HCT116 (cell line): ENCODE measurements at regions not wholly inside any gene's neighbourhood (a gene's known extent, or its start where the extent isn't known, plus 50 kb on each side); places are given as distances from the start of the nearest gene placed in this dataset.

Source experiments
- ATAC-seq: fragments of 200-7000 bp; cut with Tn5 transposase; 2 replicates; pipeline ENCODE4 v1.9.1; 2020; ENCODE audit warnings: mild to moderate bottlenecking, moderate library complexity
- BruUV-seq: library from RNA; stranded (reverse); fragments of 400-500 nt; replicated peaks from 2 replicates; lab custom pipeline; 2021; lab: Mats Ljungman, UMichigan
- CTCF ChIA-PET: fragments of 300-600 bp; sonication (Branson Sonifier 250); formaldehyde crosslinking; loops from one replicate; lab custom pipeline; 2021; ENCODE audit warnings: antibody characterized with exemption; lab: Charles Lee
- POLR2A ChIA-PET: fragments of 300-600, 350-600 bp; sonication (Branson Sonifier 250); formaldehyde crosslinking; loops from one replicate; lab custom pipeline; 2021; ENCODE audit warnings: antibody characterized with exemption; lab: Charles Lee
- RAD21 ChIA-PET, 2 experiments: fragments of 300-600 bp; sonication (Branson Sonifier 250); formaldehyde crosslinking; loops; one replicate each; lab custom pipeline; 2023; ENCODE audit warnings: low total read pairs in 2 of 2; ENCODE audit not compliant: uncharacterized antibody in 2 of 2, unreplicated experiment in 2 of 2, low non-redundant PET in 1 of 2; lab: Charles Lee
- DNase-seq: peaks from one replicate; pipeline ENCODE4 v3.0.0-alpha.2; 2010; ENCODE audit warnings: low read depth, low spot score
- H2AFZ ChIP-seq: fragments of 200-600 bp; shearing (Covaris generic), sonication (generic); 2 replicates; pipeline ENCODE4 v1.6.1; 2017; ENCODE audit warnings: low read depth, mixed run types, mixed read lengths, antibody characterized with exemption, low read length; ENCODE audit not compliant: poor library complexity, severe bottlenecking
- H3K27ac ChIP-seq: 2 replicates; pipeline ENCODE4 v1.5.1; 2012; ENCODE audit warnings: low read depth, low read length
- H3K27me3 ChIP-seq: fragments of 200-600 bp; sonication (generic); 2 replicates; pipeline ENCODE4 v1.6.1; 2016; ENCODE audit warnings: mixed run types, low read length, mixed read lengths; ENCODE audit not compliant: insufficient read depth
- H3K36me3 ChIP-seq, 2 experiments: fragments of 200-500 bp in 1 of 2; fragments of 200-600 bp in 1 of 2; sonication (Bioruptor generic) in 1 of 2; sonication (generic) in 1 of 2; 2 replicates each; pipeline versions ENCODE4 v1.5.1 to v1.6.1; 2014 to 2016; ENCODE audit warnings: low read length in 2 of 2, inconsistent platforms in 1 of 2, mixed read lengths in 1 of 2, mixed run types in 1 of 2; ENCODE audit not compliant: insufficient read depth in 2 of 2, control insufficient read depth in 1 of 2
- H3K4me1 ChIP-seq, 2 experiments: fragments of 200-600 bp in 1 of 2; sonication (generic) in 1 of 2; 2 replicates each; pipeline versions ENCODE4 v1.5.1 to v1.6.1; 2012 to 2017; ENCODE audit warnings: low read length in 2 of 2, inconsistent platforms in 1 of 2, mild to moderate bottlenecking in 1 of 2, mixed read lengths in 1 of 2, mixed run types in 1 of 2, moderate library complexity in 1 of 2; ENCODE audit not compliant: insufficient read depth in 2 of 2, control insufficient read depth in 1 of 2
- H3K4me2 ChIP-seq: fragments of 200-600 bp; sonication (generic); 2 replicates; pipeline ENCODE4 v1.6.1; 2017; ENCODE audit warnings: mixed run types, low read length, mixed read lengths
- H3K4me3 ChIP-seq, 2 experiments: fragments of 200-600 bp in 1 of 2; sonication (generic) in 1 of 2; replicated peaks in 1 of 2; 2 replicates each; pipeline ENCODE4 v1.5.1; 2011 to 2016; ENCODE audit warnings: low read length in 2 of 2, control low read depth in 1 of 2, low read depth in 1 of 2, mild to moderate bottlenecking in 1 of 2, mixed read lengths in 1 of 2, mixed run types in 1 of 2
- H3K79me2 ChIP-seq: fragments of 200-600 bp; sonication (generic); 2 replicates; pipeline ENCODE4 v1.6.1; 2017; ENCODE audit warnings: mild to moderate bottlenecking, mixed run types, low read length, moderate library complexity, mixed read lengths; ENCODE audit not compliant: insufficient read depth
- H3K9ac ChIP-seq: fragments of 200-600 bp; sonication (generic); 2 replicates; pipeline ENCODE4 v1.6.1; 2016; ENCODE audit warnings: low read length, mixed read lengths
- H3K9me2 ChIP-seq: fragments of 200-600 bp; sonication (generic), shearing (Covaris generic); 2 replicates; pipeline ENCODE4 v1.6.1; 2017; ENCODE audit warnings: mixed run types, mild to moderate bottlenecking, moderate library complexity; ENCODE audit not compliant: insufficient read depth
- H3K9me3 ChIP-seq, 2 experiments: fragments of 200-500 bp in 1 of 2; fragments of 200-600 bp in 1 of 2; sonication (Bioruptor generic) in 1 of 2; sonication (generic) in 1 of 2; 2 replicates each; pipeline ENCODE4 v1.6.1; 2014 to 2017; ENCODE audit warnings: low read length in 2 of 2, mixed read lengths in 2 of 2, inconsistent platforms in 1 of 2, low read depth in 1 of 2, mild to moderate bottlenecking in 1 of 2, mixed run types in 1 of 2, moderate library complexity in 1 of 2; ENCODE audit not compliant: control insufficient read depth in 1 of 2, insufficient read depth in 1 of 2
- H4K20me1 ChIP-seq: fragments of 200-600 bp; sonication (generic), shearing (Covaris generic); 2 replicates; pipeline ENCODE4 v1.6.1; 2017; ENCODE audit warnings: mixed run types, mild to moderate bottlenecking, moderate library complexity; ENCODE audit not compliant: insufficient read depth
- CEBPB ChIP-seq: IDR thresholded peaks from 2 replicates; pipeline ENCODE4 v1.6.1; 2012; ENCODE audit warnings: low read depth
- RAD21 ChIP-seq: IDR thresholded peaks from 2 replicates; pipeline ENCODE4 v1.6.1; 2012; ENCODE audit warnings: low read depth, mild to moderate bottlenecking
- SP1 ChIP-seq: IDR thresholded peaks from 2 replicates; pipeline ENCODE4 v1.6.1; 2012; ENCODE audit warnings: low read depth
- SRF ChIP-seq: IDR thresholded peaks from 2 replicates; pipeline ENCODE4 v1.6.1; 2012; ENCODE audit warnings: low read depth
- ZFX ChIP-seq: fragments of 450-650 bp; IDR thresholded peaks from 2 replicates; pipeline ENCODE4 v1.6.1; 2017
- intact Hi-C: fragments of 100-400 bp; cut with micrococcal nuclease; formaldehyde crosslinking; loops from 2 replicates; pipeline ENCODE4 v1.10.0; 2022
- TF ChIP-seq, protein P1 (sequence below): IDR thresholded peaks from 2 replicates; pipeline ENCODE4 v1.6.1; 2012
- TF ChIP-seq, protein P2 (sequence below), 3 experiments: fragments of 200-600 bp in 1 of 3; sonication (generic) in 1 of 3; IDR thresholded peaks in 2 of 3; conservative IDR thresholded peaks in 1 of 3; 2 replicates each; pipeline ENCODE4 v1.5.1; 2012 to 2017; ENCODE audit warnings: low read depth in 2 of 3, low read length in 2 of 3, antibody characterized with exemption in 1 of 3, borderline replicate concordance in 1 of 3, control low read depth in 1 of 3, mild to moderate bottlenecking in 1 of 3, mixed read lengths in 1 of 3, mixed run types in 1 of 3, moderate library complexity in 1 of 3; ENCODE audit not compliant: insufficient read depth in 1 of 3

DNA sequence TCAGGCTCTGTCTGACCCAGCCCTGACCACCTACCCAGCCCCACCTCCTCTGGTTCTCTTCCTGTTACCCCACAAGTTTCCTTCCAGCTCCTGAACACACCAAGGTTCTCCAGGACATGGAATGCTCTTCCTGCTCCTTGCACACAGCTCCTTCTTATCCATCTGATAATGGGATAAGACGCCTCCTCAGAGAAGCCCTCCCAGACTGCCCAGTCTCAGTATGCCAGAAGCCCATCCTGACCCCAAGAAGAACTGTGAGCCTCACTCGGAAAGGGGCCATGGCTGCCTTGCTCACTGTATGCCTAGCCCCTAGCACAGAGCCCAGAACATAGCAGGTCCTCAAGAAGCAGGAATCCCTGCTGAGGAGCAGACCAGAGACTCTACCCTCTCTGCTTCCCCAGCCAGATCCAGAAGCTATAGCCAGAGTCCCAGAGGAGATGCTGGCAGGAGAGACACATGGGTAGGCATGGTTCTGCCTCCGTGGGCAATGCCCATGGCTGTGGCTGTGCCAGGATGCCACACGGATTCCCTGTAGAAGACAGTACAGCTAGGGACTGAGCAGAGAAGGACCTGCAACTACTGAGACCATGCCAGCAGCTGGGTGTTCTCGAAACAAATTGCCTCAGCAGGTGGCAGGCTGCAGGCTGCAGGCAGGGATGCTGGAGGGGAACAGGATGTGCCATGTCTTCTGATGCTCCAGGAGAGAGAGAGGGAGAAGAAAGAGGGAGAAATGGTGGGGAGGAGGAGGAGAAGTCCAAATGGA, 74.0 kb upstream of the LINGO1 start:
- Histone ChIP-seq H2AFZ (no peak overlapping the region), H3K79me2 (no peaks in the 10 kb centered on the region), H3K9me2 (no peaks in the 10 kb centered on the region), H3K4me3 (no peak overlapping the region), H3K4me2 (no peak overlapping the region), H3K36me3 (no peaks in the 10 kb centered on the region), H3K9ac (no peak overlapping the region), H3K27me3 (peaks cover 26% of the 10 kb centered on the region; the same call in 1 of the 2 replicates), H3K9me3 (no peaks in the 10 kb centered on the region), H3K4me1 (no peaks in the 10 kb centered on the region), H3K27ac (no peak overlapping the region), H4K20me1 (no peaks in the 10 kb centered on the region)
- no peak for DNase-seq
- CTCF ChIA-PET: no interaction called here
- no peak for ATAC-seq
- RAD21 ChIA-PET: no interaction called here
- BruUV-seq: no TSS peak
- POLR2A ChIA-PET: no interaction called here
- TF ChIP-seq SP1: no peak
- TF ChIP-seq ZFX: no peak
- TF ChIP-seq RAD21: no peak
- TF ChIP-seq SRF: no peak
- TF ChIP-seq, protein P1, sequence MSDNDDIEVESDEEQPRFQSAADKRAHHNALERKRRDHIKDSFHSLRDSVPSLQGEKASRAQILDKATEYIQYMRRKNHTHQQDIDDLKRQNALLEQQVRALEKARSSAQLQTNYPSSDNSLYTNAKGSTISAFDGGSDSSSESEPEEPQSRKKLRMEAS: no peak
- TF ChIP-seq CEBPB: no peak
- TF ChIP-seq, protein P2, sequence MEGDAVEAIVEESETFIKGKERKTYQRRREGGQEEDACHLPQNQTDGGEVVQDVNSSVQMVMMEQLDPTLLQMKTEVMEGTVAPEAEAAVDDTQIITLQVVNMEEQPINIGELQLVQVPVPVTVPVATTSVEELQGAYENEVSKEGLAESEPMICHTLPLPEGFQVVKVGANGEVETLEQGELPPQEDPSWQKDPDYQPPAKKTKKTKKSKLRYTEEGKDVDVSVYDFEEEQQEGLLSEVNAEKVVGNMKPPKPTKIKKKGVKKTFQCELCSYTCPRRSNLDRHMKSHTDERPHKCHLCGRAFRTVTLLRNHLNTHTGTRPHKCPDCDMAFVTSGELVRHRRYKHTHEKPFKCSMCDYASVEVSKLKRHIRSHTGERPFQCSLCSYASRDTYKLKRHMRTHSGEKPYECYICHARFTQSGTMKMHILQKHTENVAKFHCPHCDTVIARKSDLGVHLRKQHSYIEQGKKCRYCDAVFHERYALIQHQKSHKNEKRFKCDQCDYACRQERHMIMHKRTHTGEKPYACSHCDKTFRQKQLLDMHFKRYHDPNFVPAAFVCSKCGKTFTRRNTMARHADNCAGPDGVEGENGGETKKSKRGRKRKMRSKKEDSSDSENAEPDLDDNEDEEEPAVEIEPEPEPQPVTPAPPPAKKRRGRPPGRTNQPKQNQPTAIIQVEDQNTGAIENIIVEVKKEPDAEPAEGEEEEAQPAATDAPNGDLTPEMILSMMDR (IDR thresholded peaks at IDR 0.05 in 2 of 3, conservative IDR thresholded peaks at IDR 0.05 in 1 of 3; ENCODE audit: borderline replicate concordance in 1 of 3, insufficient read depth in 1 of 3, low read depth in 2 of 3, low read length in 2 of 3): no peak
- intact Hi-C loops: loop anchor here (10.0 kb wide), 1 partner anchor 48 kb away; no protein-coding TSS in a partner anchor
